Fibroblast of lung (primary cell): ENCODE measurements at regions not wholly inside any gene's neighbourhood (a gene's known extent, or its start where the extent isn't known, plus 50 kb on each side); places are given as distances from the start of the nearest gene placed in this dataset.

ENCODE experiments used
- DNase-seq, 2 donors: peaks; one replicate each; pipeline versions ENCODE4 v3.0.0 to v3.0.0-alpha.2; 2010; ENCODE audit warnings: low read depth in 2 of 2
- H2AFZ ChIP-seq: 2 replicates; pipeline ENCODE4 v1.5.1; 2012; ENCODE audit warnings: low read length, control low read depth, inconsistent platforms
- H3K27ac ChIP-seq: 2 replicates; pipeline ENCODE4 v1.5.1; 2011; ENCODE audit warnings: low read length, control low read depth; ENCODE audit not compliant: insufficient read depth
- H3K27me3 ChIP-seq: 2 replicates; pipeline ENCODE4 v1.5.1; 2011; ENCODE audit warnings: mild to moderate bottlenecking, low read length; ENCODE audit not compliant: control insufficient read depth, insufficient read depth
- H3K36me3 ChIP-seq: 2 replicates; pipeline ENCODE4 v1.5.1; 2011; ENCODE audit warnings: low read length; ENCODE audit not compliant: control insufficient read depth, insufficient read depth
- H3K4me1 ChIP-seq: 2 replicates; pipeline ENCODE4 v1.5.1; 2011; ENCODE audit warnings: low read length; ENCODE audit not compliant: control insufficient read depth, insufficient read depth; ENCODE audit errors: extremely low read depth
- H3K4me2 ChIP-seq: 2 replicates; pipeline ENCODE4 v1.5.1; 2011; ENCODE audit warnings: low read length, control low read depth; ENCODE audit not compliant: insufficient read depth; ENCODE audit errors: extremely low read depth
- H3K4me3 ChIP-seq, 4 experiments: fragments of 200-600 bp in 1 of 4; sonication (generic) in 1 of 4; replicated peaks in 1 of 4; 2 replicates each; pipeline ENCODE4 v1.5.1; 2011 to 2016; ENCODE audit warnings: low read length in 4 of 4, low read depth in 3 of 4, mild to moderate bottlenecking in 3 of 4, control low read depth in 2 of 4, inconsistent platforms in 1 of 4, mixed read lengths in 1 of 4; ENCODE audit not compliant: insufficient read depth in 1 of 4; ENCODE audit errors: control extremely low read depth in 1 of 4
- H3K79me2 ChIP-seq: 2 replicates; pipeline ENCODE4 v1.5.1; 2012; ENCODE audit warnings: mild to moderate bottlenecking, low read length, inconsistent platforms; ENCODE audit not compliant: control insufficient read depth, insufficient read depth
- H3K9ac ChIP-seq: 2 replicates; pipeline ENCODE4 v1.5.1; 2011; ENCODE audit warnings: mild to moderate bottlenecking, low read length, control low read depth; ENCODE audit not compliant: insufficient read depth
- H3K9me3 ChIP-seq: 2 replicates; pipeline ENCODE4 v1.5.1; 2012; ENCODE audit warnings: low read depth, low read length; ENCODE audit not compliant: control insufficient read depth, insufficient read depth
- H4K20me1 ChIP-seq: 2 replicates; pipeline ENCODE4 v1.5.1; 2011; ENCODE audit warnings: low read length; ENCODE audit not compliant: control insufficient read depth, insufficient read depth; ENCODE audit errors: extremely low read depth
- EZH2 ChIP-seq: IDR thresholded peaks from 2 replicates; pipeline ENCODE4 v1.5.1; 2012; ENCODE audit warnings: low read length, control low read depth, mild to moderate bottlenecking; ENCODE audit errors: missing control alignments
- TF ChIP-seq, protein P1 (sequence below), 2 donors: IDR thresholded peaks in 1 of 2; conservative IDR thresholded peaks in 1 of 2; 1 replicate in 1 of 2; 2 replicates in 1 of 2; pipeline ENCODE4 v1.5.1; 2011 to 2012; ENCODE audit warnings: low read length in 2 of 2, control low read depth in 1 of 2, inconsistent platforms in 1 of 2, low read depth in 1 of 2, mild to moderate bottlenecking in 1 of 2

DNA sequence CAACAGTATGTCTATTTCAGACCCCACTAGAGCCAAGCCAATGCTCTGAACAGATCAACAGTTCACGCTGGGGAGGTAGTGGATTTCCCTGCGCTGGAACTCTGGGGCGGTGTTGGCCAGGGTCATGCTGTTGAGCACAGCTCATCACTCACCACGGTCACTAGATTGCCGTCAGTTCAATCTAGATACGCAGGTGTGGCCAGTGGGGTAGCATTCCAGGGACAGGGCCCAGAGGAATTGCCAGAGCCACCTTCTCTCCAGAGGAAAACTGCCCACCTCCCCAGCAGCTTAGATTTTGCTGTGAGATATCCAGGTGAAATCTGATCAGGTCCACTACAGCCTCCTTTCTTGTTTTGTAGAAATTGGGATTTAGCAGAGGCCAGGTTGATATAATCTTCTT lies 101.8 kb downstream of the SOX11 start:
- H3K9ac ChIP-seq: no peak overlapping the region
- no peak overlapping the region for H3K4me2 ChIP-seq
- H3K79me2 ChIP-seq: no peaks in the 10 kb centered on the region
- no peak overlapping the region for H3K27ac ChIP-seq
- H3K4me3 ChIP-seq: no peak overlapping the region
- no peaks in the 10 kb centered on the region for H4K20me1 ChIP-seq
- no peaks in the 10 kb centered on the region for H3K27me3 ChIP-seq
- no peaks in the 10 kb centered on the region for H3K9me3 ChIP-seq
- H2AFZ ChIP-seq: no peak overlapping the region
- no peaks in the 10 kb centered on the region for H3K4me1 ChIP-seq
- no peak for DNase-seq
- no peaks in the 10 kb centered on the region for H3K36me3 ChIP-seq
- TF ChIP-seq EZH2: no peak
- TF ChIP-seq, protein P1, sequence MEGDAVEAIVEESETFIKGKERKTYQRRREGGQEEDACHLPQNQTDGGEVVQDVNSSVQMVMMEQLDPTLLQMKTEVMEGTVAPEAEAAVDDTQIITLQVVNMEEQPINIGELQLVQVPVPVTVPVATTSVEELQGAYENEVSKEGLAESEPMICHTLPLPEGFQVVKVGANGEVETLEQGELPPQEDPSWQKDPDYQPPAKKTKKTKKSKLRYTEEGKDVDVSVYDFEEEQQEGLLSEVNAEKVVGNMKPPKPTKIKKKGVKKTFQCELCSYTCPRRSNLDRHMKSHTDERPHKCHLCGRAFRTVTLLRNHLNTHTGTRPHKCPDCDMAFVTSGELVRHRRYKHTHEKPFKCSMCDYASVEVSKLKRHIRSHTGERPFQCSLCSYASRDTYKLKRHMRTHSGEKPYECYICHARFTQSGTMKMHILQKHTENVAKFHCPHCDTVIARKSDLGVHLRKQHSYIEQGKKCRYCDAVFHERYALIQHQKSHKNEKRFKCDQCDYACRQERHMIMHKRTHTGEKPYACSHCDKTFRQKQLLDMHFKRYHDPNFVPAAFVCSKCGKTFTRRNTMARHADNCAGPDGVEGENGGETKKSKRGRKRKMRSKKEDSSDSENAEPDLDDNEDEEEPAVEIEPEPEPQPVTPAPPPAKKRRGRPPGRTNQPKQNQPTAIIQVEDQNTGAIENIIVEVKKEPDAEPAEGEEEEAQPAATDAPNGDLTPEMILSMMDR (conservative IDR thresholded peaks at IDR 0.05 in 1 of 2, IDR thresholded peaks at IDR 0.05 in 1 of 2; ENCODE audit: low read depth in 1 of 2, low read length in 2 of 2): no peak

DNA sequence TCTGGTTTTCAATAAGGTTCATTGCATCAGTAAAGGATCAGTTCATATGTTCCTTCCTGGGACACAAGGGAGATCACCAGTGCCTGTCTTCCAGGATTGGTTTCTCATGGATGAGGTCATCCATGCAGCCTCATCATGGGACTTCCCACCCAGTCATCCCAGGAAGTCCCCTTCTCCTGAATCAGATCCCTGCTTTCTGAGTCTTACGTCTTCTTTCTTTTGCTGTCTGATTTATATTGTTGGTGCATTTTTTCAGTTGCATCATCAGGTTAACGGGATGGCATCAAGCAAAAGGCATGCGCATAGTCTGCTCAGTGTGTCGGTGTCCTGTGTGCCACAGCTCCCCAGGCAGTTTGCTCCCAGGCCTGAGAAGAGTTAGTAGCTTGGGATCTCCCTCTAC lies 105.9 kb downstream of the SOX11 start:
- H3K36me3 ChIP-seq: no peaks in the 10 kb centered on the region
- H3K27ac ChIP-seq: no peak overlapping the region
- H2AFZ ChIP-seq: no peak overlapping the region
- H3K79me2 ChIP-seq: no peaks in the 10 kb centered on the region
- no peak overlapping the region for H3K9ac ChIP-seq
- no peak overlapping the region for H3K4me3 ChIP-seq
- no peaks in the 10 kb centered on the region for H4K20me1 ChIP-seq
- TF ChIP-seq, protein P1 (conservative IDR thresholded peaks at IDR 0.05 in 1 of 2, IDR thresholded peaks at IDR 0.05 in 1 of 2; ENCODE audit: low read depth in 1 of 2, low read length in 2 of 2): no peak
- no peak for TF ChIP-seq EZH2
- H3K27me3 ChIP-seq: no peaks in the 10 kb centered on the region
- no peaks in the 10 kb centered on the region for H3K9me3 ChIP-seq
- no peak overlapping the region for H3K4me2 ChIP-seq
- H3K4me1 ChIP-seq: no peaks in the 10 kb centered on the region
- peak; percentile 13 to 85 for DNase-seq

DNA sequence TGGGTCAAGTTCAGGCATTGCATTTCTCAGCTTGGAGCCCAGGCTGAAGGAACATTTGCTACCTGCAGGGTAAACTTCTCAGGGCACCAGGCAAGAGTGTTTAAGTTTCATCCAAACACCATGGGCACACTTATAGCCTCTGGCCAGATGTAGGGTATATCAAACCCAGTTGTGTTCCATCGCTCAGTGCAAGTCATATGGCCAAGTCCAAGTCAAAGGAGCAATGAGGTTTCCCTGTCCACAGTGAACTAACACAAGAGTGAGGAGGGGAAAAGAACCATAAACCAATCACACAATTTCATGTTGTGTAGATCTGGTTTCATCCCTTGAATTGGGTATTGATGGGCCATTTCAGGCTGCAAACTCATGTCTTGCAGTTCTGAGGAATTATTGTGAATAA lies 107.2 kb downstream of the SOX11 start:
- Histone ChIP-seq H2AFZ (no peak overlapping the region), H3K79me2 (no peaks in the 10 kb centered on the region), H3K27ac (no peak overlapping the region), H3K4me3 (no peak overlapping the region), H3K9me3 (no peaks in the 10 kb centered on the region), H3K27me3 (no peaks in the 10 kb centered on the region), H3K4me2 (no peak overlapping the region), H4K20me1 (no peaks in the 10 kb centered on the region), H3K4me1 (no peaks in the 10 kb centered on the region), H3K36me3 (no peaks in the 10 kb centered on the region), H3K9ac (no peak overlapping the region)
- no peak for DNase-seq
- no peak for TF ChIP-seq EZH2
- TF ChIP-seq, protein P1 (conservative IDR thresholded peaks at IDR 0.05 in 1 of 2, IDR thresholded peaks at IDR 0.05 in 1 of 2; ENCODE audit: low read depth in 1 of 2, low read length in 2 of 2): no peak
